Left ventricle myocardium superior (tissue), 1 donor: ENCODE measurements at regions not wholly inside any gene's neighbourhood (a gene's known extent, or its start where the extent isn't known, plus 50 kb on each side); places are given as distances from the start of the nearest gene placed in this dataset.

Source experiments
- ATAC-seq: fragments of 200-7000 bp; cut with Tn5 transposase; one replicate; pipeline ENCODE4 v1.9.1; 2020; ENCODE audit warnings: mild to moderate bottlenecking, moderate library complexity
- DNase-seq: peaks from one replicate; pipeline ENCODE4 v3.0.0-alpha.2; 2020
- intact Hi-C: fragments of 100-400 bp; cut with micrococcal nuclease; formaldehyde crosslinking; loops from one replicate; pipeline ENCODE4 v1.11.0; 2022
- donor health status: DM: no; HTN: yes; CAD: no; lungs with severe emphysema.

DNA sequence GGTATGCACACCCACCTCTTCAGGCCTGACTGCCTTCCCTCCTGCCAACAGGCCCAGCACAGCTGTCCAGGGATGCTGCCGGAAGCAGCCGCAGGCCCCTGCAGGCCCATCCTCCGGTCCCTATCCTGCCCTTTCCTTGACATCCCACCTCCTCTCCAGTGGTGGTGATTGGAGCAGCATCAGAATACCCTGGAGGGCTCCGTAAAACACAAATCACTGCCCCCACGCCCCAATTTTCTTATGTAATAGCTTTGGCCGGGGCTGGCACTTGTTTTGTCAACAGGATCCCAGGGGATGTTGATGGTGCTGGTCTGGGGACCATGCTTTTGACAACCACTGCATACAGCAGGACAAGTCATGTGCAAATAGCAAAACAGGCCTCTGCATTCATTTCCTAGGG, 274.5 kb downstream of the GADD45G start:
- intact Hi-C loops: no loop called here
- ATAC-seq: no peak
- DNase-seq: no peak

DNA sequence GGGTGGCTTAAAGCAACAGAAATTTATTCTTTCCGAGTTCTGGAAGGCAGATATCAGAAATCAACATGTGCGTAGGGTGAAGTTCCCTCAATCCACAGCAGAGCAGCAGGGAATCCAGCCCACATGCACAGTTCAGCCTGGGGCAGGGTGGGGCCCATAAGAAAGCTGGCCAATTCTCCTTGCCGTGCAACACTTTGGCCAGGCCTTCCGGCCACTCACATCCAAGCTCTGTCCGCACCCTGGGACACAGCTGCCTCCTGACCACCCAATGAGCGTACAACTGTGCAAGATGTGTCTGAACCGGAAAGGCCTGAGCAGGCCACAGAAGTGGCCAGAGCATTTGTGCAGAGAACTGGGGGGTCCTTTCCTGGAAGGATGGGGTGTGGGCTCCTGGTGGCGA, 274.9 kb downstream of the GADD45G start:
- DNase-seq: peak; percentile 84
- intact Hi-C loops: no loop called here
- ATAC-seq: peak; percentile 60

DNA sequence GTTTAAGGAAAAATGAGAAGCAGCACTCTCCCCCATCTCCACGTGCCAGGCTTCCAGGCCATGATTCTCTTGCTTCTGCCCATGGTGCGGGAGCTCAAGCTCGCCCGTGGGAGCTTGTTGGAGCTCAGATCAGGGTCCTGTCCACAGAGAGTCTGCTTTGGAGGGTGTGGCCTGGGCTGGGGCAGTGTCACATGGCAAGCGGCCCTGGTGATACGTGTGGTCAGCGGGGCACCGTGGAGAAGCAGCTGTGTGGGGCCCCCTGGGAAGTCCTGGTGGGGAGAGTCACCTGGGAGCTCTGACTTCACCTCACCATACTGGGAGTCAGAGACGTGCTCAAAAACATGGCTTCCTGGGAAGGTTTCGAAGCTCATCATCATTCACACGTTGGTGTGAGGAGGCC, 275.3 kb downstream of the GADD45G start:
- ATAC-seq (no peak), DNase-seq (no peak)
- intact Hi-C loops: no loop called here

DNA sequence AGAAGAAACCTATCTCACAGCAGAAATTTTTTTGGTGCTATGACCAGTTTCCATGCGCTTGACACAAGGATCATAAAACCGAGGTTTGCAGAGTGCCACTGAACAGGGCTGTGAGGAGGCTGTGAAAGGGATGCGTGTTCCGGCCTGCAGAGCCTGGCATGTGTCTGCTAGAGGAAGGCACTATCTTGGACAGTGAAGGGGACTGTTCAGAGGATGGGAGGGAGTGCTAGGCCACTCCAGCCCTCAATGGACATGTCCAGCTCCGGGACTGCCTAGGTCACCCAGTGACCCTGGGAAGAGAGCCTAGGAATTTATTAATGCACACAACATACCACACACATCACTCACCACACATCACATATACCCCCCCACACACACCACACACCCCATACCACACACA, 275.9 kb downstream of the GADD45G start:
- intact Hi-C loops: no loop called here
- no peak for DNase-seq
- no peak for ATAC-seq

DNA sequence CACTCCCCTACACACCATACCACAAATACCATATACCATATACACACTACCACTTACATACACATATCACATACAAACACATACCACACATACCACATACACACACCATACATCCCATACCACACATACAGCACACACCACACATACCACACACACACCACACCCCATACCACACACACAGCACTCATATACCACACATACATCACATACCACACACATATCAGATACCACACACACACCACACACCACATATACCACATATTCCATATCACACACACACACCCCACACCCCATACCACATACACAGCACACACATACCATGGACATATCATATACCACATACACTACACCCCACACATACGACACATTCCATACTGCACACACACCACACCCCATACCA, 276.6 kb downstream of the GADD45G start:
- intact Hi-C loops: no loop called here
- no peak for DNase-seq

DNA sequence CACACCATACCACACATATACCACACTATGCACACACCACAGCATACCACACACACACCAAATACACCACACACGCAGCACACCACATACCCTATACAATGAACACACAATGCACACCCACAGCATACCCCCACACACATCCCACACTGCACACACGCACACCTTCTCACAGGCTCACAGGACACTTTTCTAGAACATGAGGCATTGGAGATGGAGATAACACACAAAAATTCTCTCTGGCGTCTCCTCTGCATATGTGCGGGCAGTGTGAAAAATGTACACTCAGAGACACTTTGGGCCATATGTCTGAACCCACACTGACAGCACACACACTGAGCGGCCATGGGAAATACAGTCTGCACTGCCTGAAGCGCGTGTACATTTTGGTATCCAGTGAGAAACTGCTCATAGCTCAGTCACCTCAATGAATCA, 278.1 kb downstream of the GADD45G start:
- ATAC-seq: no peak
- intact Hi-C loops: no loop called here
- no peak for DNase-seq

More for the DNA sequence above, 276.6 kb downstream of the GADD45G start:
- no peak for ATAC-seq

DNA sequence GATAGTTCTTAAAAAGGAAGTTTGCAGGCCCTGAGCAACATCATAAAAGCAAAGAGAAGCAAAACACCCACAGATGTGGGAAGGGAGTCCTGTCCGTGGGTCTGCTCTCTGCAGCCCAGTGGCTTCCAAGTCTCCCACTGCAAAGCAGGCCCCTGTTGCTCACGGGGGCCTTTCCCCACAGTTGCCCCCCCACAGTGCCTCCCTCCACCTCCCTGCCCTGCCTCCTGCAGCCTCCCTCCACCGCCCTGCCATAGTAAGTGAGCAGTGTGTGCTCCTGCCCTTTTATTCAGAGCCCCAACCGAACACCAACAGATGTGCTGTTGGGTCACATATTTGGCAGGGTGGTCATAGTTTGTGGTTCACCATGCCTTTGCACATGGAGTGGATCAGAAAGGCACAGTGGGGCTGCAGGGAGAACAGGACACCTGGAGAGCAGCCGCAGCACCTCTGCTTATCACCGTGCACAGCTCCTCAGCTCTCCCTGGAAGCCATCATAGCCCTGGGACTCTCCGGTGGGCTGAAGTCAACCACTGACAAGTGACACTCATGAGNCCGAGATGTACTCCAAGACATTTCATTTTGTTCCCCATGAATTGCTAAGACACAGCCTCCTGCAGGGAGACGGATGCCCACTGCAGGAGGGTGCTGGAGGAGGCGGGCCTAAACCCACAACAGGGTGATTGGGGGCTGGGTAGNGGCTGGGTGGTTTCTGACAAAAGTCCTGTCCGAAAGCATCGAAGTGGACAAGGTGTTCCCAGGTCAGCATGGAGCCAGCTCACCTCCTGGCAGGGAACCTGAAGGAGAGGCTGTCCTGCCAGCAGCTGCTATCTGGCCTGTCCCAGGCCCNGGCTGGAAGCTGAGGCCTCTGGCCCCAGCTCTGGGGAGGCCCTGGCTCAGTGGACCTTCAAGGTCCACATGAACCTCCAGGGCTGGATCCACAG, 278.9 kb downstream of the GADD45G start:
- ATAC-seq: peak; percentile 35
- intact Hi-C loops: no loop called here

DNA sequence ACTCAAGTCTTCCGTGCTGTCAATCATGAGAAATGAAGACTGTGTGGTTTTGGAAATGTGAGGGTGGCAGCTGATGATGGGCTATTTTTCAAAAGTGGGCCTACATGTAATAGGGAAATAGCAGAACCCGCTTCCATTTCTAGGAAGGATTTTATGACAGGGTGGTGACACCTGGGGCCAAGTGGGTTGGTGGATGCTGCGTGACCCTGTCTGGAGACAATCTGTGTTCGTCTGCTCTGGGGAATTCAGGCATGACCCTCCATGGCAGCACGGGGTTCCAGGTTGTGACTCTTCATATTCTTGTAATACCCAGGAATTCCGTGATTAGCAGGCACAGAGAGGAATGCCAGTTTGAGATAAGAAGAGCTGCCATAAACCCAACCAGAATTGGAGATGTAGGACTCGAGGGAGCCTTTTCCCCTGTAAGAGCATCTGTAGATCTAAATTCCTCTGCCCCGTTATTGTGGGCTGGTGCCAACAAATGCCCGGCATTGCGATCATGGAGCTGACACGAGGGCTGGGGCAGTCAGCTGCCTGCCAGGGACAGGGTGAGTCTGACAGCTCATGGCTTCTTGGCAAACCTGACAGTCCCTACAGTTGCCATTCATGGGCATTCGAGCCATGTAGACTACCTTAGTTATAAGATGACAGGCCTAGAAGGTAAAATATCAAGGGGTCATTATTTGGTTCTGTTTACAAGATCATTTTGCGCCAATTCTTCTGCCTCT, 279.7 kb downstream of the GADD45G start:
- ATAC-seq: peak; percentile 75
- DNase-seq: peak; percentile 84
- intact Hi-C loops: no loop called here

More for the DNA sequence above, 278.9 kb downstream of the GADD45G start:
- DNase-seq: no peak

DNA sequence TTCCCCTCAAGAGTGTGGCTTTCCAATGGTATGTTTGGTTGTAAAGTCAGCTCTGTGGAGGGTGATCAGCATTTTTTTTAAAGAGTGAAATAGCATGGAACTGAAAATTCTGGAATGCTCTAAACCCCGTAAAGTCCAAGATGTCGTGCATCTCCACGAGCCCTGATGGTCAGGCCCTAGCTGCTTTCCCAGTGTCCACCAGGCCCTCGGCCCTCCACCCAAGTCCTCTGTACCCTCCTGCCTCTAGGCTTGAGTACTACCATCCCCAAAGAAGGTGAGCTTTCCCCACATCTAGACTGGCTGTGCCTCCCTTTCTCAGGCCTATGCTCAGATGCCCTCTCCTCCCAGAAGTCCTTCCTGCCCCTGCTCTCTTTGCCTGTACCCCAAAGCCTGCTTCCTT, 280.3 kb downstream of the GADD45G start:
- no peak for DNase-seq
- ATAC-seq: no peak
- intact Hi-C loops: no loop called here

DNA sequence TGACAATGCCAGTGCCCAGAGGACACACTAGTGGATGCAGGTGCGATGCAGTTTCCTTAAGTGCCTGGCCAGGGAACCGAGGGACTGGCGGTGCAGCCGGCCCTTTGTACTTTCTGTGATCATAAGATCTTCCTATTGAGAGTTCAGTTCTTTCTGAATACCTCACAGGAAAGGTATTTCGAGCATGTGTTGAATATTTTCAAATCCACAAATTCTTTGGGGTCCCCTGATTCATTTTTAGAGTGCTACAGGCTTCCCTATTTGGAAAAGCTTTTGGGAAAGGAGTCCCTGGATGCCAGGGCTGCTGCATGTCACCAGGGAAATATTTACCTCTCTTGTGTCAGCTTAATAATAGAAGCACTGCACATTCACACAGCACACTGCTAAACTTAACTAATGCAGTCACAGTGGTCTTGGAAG, 281.5 kb downstream of the GADD45G start:
- intact Hi-C loops: no loop called here
- DNase-seq (no peak), ATAC-seq (peak; percentile 67)

DNA sequence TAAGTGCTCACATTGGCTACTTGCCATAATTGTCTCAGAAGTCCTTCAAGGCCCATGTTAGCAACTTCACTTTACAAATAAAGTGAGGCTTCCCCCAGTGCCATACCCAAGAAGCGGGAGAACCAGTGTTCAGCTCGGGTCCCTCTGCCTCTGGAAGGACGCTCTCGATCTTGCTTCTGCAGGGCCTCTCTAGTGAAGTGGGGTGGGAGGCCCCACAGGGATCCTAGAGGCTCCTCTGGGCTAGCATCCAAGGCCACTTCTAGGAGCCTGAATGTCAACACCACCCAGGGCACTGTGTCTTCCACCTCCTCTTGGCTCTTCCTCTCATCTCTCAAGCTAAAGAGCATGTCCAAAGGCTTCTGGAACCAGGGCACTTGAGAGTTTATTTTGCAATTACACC, 282.5 kb downstream of the GADD45G start:
- no peak for DNase-seq
- intact Hi-C loops: no loop called here

DNA sequence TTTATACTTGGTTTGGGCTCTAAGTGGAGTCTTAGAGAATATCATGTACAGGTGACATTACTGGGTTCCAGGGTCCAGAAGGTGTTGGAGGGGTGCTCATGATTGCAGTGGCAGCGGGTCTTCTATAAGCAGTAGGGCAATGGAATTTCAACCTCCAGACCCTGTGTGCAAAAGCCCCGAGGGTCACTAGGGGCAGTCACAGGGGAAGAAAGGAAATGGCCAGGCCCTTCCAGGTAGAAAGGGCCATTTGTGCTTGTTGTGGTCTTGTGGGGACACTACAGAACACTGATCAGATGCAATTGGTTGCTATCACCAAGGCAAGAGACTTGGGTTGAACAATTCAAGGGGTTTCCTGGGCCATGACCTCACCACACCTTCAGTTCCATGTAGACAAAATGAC, 283.4 kb downstream of the GADD45G start:
- intact Hi-C loops: no loop called here
- no peak for DNase-seq

More for the DNA sequence above, 282.5 kb downstream of the GADD45G start:
- ATAC-seq: no peak

DNA sequence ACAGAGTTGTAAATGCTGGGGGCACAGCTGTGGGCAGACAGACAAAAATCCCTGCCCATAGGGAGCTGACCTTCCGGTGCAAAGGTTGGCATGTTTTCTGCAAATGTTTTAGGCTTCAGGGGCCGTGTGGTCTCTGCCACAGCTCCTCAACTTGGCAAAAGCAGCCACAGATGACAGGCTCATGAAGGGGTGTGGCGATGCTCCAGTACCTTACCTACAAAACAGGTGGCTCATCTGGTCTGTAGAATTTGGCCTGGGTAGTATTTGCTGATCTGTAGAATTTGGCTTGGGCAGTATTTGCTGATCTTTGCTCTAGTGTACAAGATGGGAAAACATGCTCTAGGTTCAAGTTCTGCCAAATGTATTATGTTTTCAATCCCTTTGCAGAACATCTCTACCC, 283.9 kb downstream of the GADD45G start:
- ATAC-seq: no peak
- intact Hi-C loops: no loop called here
- no peak for DNase-seq

More for the DNA sequence above, 283.4 kb downstream of the GADD45G start:
- ATAC-seq: no peak

DNA sequence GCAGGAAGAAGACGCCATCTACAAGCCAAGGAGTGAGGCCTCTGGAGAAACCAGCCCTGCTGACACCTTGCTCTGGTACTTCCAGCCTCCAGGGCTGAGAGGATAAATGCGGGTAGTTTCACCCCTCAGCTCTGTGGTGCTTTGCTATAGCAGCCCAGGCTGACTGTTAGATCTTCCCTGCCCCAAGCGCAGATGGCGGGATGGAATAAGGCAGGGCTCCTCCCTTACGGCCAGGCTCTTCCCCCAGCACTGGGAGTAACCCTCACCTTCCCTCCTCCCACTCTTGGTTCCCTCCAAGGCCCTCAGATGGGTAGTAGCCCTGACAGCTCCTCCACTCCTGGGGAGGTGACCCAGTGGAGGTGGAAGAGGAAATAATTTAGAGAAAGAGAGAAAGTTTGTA, 285.1 kb downstream of the GADD45G start:
- intact Hi-C loops: no loop called here
- ATAC-seq: no peak
- DNase-seq: no peak

DNA sequence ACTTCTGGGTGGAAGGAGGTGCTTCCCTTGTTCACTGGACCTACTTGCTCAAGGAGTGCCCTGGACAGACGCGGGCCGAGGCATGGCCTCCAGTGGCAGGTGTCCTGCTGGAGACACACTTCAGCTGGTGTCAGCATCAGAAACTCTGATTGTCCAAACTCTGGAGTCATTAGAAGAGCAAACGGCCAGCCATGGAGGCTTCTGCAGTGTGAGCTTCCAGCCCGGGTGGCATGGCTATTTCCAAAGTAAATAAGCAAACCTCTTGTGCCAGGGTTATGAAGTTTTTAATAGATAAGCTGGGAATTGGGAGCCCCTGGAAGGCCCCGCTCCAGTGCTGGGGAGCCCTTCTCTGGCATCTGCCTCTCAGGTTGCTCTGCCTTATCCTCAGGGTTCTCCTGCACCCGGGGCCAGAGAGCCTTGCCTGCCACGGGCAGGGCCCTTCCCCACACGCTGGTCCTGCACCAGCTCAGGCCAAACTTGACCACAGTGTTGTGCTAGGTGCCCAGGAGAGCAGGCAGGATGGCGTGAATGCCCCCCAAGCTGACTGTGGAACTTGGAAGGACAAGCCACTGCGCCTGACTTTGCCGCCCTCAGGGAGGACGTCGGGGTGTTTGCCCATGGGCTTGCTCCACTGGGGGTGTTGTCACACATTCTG, 285.6 kb downstream of the GADD45G start:
- intact Hi-C loops: no loop called here
- no peak for ATAC-seq
- no peak for DNase-seq

DNA sequence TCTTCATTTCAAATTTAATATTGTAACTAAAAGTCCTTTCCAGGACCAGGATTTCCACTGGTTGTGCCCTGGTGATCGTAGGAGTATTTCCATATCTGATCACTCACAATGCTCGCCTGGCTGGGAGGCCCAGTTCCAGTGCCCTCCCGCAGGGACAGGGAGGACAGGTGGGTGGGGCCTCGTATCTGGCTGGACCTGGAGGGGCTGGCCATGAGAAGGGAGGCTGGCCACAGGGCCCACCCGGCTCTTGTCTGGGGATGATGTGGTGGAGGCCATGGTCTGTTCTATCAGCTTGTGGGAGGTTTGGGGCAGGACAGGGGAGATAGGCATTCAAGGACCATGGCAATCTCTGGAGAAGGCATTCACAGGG, 286.4 kb downstream of the GADD45G start:
- intact Hi-C loops: no loop called here
- peak; percentile 47 for DNase-seq
- peak; percentile 27 for ATAC-seq

DNA sequence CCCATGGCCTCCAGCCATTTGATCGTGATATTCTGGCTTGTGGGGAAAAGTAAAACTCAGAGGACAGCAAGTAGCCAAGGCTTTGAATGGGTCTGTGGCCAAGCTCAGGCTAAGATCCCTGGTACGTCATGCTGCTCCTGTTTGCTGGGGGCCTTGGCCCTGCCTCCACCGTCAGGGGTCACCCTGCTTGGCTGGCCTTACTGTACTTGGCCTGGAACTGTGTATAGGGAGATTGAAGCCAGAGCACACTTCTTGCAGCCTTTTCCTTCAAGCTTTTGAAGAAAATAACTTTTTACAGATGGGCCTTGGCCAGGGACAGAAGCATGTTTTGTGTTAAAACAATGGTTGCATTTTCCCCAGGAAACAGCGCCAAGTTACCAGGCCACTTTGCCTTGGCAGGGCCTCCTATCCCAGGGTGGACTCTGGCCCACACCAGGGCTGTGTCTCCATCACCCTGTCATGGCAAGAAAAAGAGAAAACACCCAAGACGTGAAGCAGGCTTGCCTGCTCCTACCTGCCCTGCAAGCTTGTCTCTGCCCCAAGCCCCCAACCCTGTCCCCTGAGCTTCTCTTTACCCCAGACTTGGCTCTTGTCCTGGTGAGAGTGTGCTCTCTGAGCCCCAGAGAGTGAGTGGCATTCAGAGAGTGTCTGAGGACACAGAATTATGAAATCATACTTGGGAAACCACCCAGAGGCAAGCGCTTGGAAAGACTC, 286.9 kb downstream of the GADD45G start:
- peak; percentile 78 for DNase-seq
- peak; percentile 90 for ATAC-seq

DNA sequence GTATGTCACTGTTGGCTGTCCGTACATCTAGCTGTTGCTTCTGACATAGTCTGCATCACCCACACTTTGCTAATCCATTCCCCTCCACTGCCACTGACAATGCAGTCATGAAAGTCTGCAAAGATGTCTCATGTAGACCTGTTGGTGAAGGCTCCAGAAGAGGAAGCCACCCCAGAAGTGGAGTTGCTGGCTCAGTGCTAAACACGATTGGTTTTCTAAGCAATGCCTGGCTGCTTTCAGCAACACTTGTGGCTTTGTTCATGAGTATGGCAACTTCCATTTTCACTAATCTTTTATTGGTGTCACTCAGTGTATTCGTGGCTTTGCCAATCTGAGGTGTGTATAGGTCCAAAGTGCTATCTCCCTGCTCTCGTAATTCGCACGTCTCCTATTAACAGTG, 288.1 kb downstream of the GADD45G start:
- intact Hi-C loops: no loop called here
- no peak for ATAC-seq
- DNase-seq: no peak

More for the DNA sequence above, 286.9 kb downstream of the GADD45G start:
- intact Hi-C loops: no loop called here

DNA sequence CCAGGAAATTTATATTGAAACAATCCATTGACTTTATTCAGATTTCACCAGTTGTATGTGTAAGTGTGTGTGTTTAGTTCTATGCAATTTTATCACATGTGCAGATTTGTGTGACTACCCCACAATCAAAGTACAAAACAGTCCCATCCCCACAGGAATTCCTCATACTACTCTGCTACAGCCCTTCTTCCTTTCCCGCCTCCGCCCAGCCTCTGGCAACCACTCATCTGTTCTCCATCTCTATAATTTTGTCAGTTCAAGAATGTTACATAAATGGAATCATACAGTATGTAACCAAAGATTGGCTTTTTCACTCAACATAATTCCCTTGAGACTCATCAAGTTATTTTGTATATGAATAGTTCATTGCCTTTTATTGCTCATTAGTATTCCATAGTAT, 289.1 kb downstream of the GADD45G start:
- intact Hi-C loops: no loop called here
- DNase-seq (no peak), ATAC-seq (no peak)
